Right lobe of liver (tissue), 4 donors: ENCODE measurements at regions not wholly inside any gene's neighbourhood (a gene's known extent, or its start where the extent isn't known, plus 50 kb on each side); places are given as distances from the start of the nearest gene placed in this dataset.

Experiments
- POLR2A ChIP-seq: fragments of 450-650 bp; IDR thresholded peaks from one replicate; pipeline ENCODE4 v1.6.1; 2017; ENCODE audit warnings: antibody characterized with exemption, mild to moderate bottlenecking
- TF ChIP-seq, protein P1 (sequence below), 4 donors: fragments of 200-600 bp in 3 of 4; fragments of 450-650 bp in 1 of 4; IDR thresholded peaks; one replicate each; pipeline versions ENCODE4 v1.5.1 to v1.8.0; 2016 to 2022; ENCODE audit warnings: antibody characterized with exemption in 4 of 4, mild to moderate bottlenecking in 2 of 4
- donor health status: DM: no; HTN: no; CAD: no.
- donor health status: DM: no; HTN: no; CAD: no.
- donor health status: DM: no; HTN: yes; CAD: no.

GRCh38 chr3:106552351-106553043 lies 683.7 kb upstream of the CBLB start:
- TF ChIP-seq, protein P1, sequence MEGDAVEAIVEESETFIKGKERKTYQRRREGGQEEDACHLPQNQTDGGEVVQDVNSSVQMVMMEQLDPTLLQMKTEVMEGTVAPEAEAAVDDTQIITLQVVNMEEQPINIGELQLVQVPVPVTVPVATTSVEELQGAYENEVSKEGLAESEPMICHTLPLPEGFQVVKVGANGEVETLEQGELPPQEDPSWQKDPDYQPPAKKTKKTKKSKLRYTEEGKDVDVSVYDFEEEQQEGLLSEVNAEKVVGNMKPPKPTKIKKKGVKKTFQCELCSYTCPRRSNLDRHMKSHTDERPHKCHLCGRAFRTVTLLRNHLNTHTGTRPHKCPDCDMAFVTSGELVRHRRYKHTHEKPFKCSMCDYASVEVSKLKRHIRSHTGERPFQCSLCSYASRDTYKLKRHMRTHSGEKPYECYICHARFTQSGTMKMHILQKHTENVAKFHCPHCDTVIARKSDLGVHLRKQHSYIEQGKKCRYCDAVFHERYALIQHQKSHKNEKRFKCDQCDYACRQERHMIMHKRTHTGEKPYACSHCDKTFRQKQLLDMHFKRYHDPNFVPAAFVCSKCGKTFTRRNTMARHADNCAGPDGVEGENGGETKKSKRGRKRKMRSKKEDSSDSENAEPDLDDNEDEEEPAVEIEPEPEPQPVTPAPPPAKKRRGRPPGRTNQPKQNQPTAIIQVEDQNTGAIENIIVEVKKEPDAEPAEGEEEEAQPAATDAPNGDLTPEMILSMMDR (IDR thresholded peaks at IDR 0.05), result no peak
- no peak for TF ChIP-seq POLR2A
